ENCODE measurements at regions not wholly inside any gene's neighbourhood (a gene's known extent, or its start where the extent isn't known, plus 50 kb on each side); places are given as distances from the start of the nearest gene placed in this dataset.
"Not testable (repeated sequence)": the region's sequence is repeated elsewhere in the genome, so short reads cannot be mapped to it uniquely, and the experiment has no call there.

DNA sequence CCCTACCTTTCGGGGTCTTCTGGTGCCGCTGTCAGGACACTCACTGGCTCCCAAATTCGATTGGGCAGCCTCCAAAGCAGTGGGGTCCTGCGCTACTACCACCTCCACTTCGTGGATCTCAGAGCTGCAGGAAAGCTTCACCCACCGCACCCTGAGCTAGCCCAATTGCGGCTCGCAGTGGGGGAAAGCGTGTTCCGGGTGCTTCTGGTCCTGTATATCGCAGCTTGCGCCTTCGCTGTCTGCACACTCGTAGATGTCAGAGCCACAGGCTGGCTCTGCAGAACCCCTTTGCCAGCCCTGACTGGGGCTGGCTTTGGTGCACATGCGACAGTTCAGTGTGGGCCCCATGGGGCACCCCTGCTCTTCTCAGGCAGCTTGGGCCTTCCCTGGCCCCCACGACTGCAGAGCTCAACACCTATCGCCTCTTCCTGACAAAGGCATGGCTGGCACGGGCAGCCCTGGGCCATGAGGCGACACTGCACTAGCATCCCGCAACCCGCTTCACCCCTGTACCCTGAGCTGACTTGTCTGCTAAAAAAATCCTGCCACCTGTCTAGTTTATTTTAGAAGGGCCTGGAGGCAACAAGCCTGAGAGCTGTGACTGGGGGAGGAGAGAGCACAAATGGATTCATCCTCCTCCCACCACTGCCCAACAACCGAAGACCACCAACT, 78.7 kb upstream of the ABI1 start:
- peaks cover 4% of the 10 kb centered on the region for H3K27me3 Mint-ChIP-seq
- intact Hi-C loops (cut with DNase I, micrococcal nuclease), result no loop called here
- no peaks in the 10 kb centered on the region for H3K36me3 ChIP-seq (ENCODE audit: insufficient read depth, low read length)
- no peaks in the 10 kb centered on the region for H3K9me3 ChIP-seq (ENCODE audit: control insufficient read depth in 1 of 2, insufficient read depth in 1 of 2, low read length in 2 of 2)
- POLR2A ChIA-PET, result no interaction called here
- H3K4me1 Mint-ChIP-seq (ENCODE audit: low read depth), result no peaks in the 10 kb centered on the region
- ATAC-seq (ENCODE audit: poor library complexity) (no peak), DNase-seq (no peak)
- peaks cover 0 to 4% of the 10 kb centered on the region in 2 experiments for H3K27me3 ChIP-seq (ENCODE audit: control insufficient read depth in 1 of 2, insufficient read depth in 2 of 2, low read length in 2 of 2)
- TF ChIP-seq, protein P1, sequence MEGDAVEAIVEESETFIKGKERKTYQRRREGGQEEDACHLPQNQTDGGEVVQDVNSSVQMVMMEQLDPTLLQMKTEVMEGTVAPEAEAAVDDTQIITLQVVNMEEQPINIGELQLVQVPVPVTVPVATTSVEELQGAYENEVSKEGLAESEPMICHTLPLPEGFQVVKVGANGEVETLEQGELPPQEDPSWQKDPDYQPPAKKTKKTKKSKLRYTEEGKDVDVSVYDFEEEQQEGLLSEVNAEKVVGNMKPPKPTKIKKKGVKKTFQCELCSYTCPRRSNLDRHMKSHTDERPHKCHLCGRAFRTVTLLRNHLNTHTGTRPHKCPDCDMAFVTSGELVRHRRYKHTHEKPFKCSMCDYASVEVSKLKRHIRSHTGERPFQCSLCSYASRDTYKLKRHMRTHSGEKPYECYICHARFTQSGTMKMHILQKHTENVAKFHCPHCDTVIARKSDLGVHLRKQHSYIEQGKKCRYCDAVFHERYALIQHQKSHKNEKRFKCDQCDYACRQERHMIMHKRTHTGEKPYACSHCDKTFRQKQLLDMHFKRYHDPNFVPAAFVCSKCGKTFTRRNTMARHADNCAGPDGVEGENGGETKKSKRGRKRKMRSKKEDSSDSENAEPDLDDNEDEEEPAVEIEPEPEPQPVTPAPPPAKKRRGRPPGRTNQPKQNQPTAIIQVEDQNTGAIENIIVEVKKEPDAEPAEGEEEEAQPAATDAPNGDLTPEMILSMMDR (IDR thresholded peaks at IDR 0.05), result no peak
- no peaks in the 10 kb centered on the region for H3K9me3 Mint-ChIP-seq
- CTCF ChIA-PET, result no interaction called here
- no peaks in the 10 kb centered on the region for H3K4me1 ChIP-seq (ENCODE audit: insufficient read depth, low read length)
- H3K36me3 Mint-ChIP-seq (ENCODE audit: low read depth), result no peaks in the 10 kb centered on the region
- H3K27ac Mint-ChIP-seq, result no peak overlapping the region
- H3K27ac ChIP-seq (ENCODE audit: low read depth in 1 of 2, low read length in 2 of 2), result no peak overlapping the region
- no peak overlapping the region for H3K4me3 Mint-ChIP-seq
- no peak overlapping the region for H3K4me3 ChIP-seq (ENCODE audit: low read length)

DNA sequence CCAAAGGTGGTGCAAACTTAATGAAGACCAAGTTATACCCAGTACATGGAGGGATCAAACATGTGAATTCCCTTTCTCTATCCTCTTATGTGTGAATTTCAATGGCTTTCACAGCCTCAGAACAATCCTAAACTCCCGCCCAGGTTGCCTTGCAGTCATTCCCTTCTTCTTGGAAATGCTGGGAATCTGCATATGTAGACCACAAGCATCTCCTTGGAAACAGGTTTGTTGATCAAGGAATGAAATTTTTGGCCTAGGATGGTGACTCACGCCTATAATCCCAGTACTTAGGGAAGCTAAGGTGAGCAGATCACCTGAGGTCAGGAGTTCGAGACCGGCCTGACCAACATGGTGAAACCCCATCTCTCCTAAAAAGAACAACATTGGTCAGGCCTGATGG, 77.8 kb upstream of the ABI1 start:
- H3K27ac ChIP-seq (ENCODE audit: low read depth in 1 of 2, low read length in 2 of 2), result no peak overlapping the region
- H3K9me3 Mint-ChIP-seq, result no peaks in the 10 kb centered on the region
- TF ChIP-seq, protein P1 (IDR thresholded peaks at IDR 0.05), result no peak
- intact Hi-C loops (cut with DNase I, micrococcal nuclease), result no loop called here
- H3K36me3 ChIP-seq (ENCODE audit: insufficient read depth, low read length), result no peaks in the 10 kb centered on the region
- no peaks in the 10 kb centered on the region for H3K27me3 ChIP-seq (ENCODE audit: control insufficient read depth in 1 of 2, insufficient read depth in 2 of 2, low read length in 2 of 2)
- POLR2A ChIA-PET, result no interaction called here
- no peaks in the 10 kb centered on the region for H3K4me1 Mint-ChIP-seq (ENCODE audit: low read depth)
- CTCF ChIA-PET, result no interaction called here
- no peaks in the 10 kb centered on the region for H3K4me1 ChIP-seq (ENCODE audit: insufficient read depth, low read length)
- no peaks in the 10 kb centered on the region for H3K36me3 Mint-ChIP-seq (ENCODE audit: low read depth)
- ATAC-seq (ENCODE audit: poor library complexity) (no peak), DNase-seq (no peak)
- no peaks in the 10 kb centered on the region for H3K9me3 ChIP-seq (ENCODE audit: control insufficient read depth in 1 of 2, insufficient read depth in 1 of 2, low read length in 2 of 2)
- no peak overlapping the region for H3K4me3 ChIP-seq (ENCODE audit: low read length)
- no peak overlapping the region for H3K4me3 Mint-ChIP-seq
- H3K27me3 Mint-ChIP-seq, result peaks cover 4% of the 10 kb centered on the region
- no peak overlapping the region for H3K27ac Mint-ChIP-seq

DNA sequence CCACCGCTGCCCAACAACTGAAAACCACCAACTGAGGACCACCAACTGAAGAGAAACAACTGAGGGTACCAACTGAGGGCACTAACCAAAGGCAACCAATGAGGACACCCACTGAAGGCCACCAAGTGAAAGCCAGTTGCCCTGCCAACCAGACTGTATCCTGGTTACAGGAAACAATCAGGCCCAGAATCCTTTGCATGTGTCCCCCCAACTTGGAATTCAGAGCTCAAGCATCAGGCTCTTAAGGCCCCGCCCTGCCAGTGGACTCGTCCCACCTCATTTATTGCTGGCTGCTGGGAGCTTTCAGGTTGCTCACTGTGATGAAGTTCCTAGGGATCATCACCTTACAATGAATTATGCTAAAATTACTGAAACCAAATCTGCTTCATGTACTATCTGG, 76.6 kb upstream of the ABI1 start:
- no peak for DNase-seq
- no peaks in the 10 kb centered on the region for H3K4me1 Mint-ChIP-seq (ENCODE audit: low read depth)
- H3K27me3 ChIP-seq (ENCODE audit: control insufficient read depth in 1 of 2, insufficient read depth in 2 of 2, low read length in 2 of 2), result no peaks in the 10 kb centered on the region
- no peaks in the 10 kb centered on the region for H3K36me3 Mint-ChIP-seq (ENCODE audit: low read depth)
- intact Hi-C loops (cut with DNase I, micrococcal nuclease), result no loop called here
- H3K27ac ChIP-seq (ENCODE audit: low read depth in 1 of 2, low read length in 2 of 2), result no peak overlapping the region
- no peaks in the 10 kb centered on the region for H3K36me3 ChIP-seq (ENCODE audit: insufficient read depth, low read length)
- no peak overlapping the region for H3K27ac Mint-ChIP-seq
- H3K9me3 ChIP-seq (ENCODE audit: control insufficient read depth in 1 of 2, insufficient read depth in 1 of 2, low read length in 2 of 2), result no peaks in the 10 kb centered on the region
- ChIA-PET POLR2A (no interaction called here), CTCF (no interaction called here)
- H3K9me3 Mint-ChIP-seq, result no peaks in the 10 kb centered on the region
- H3K27me3 Mint-ChIP-seq, result peaks cover 4% of the 10 kb centered on the region
- no peak for ATAC-seq (ENCODE audit: poor library complexity)
- H3K4me3 ChIP-seq (ENCODE audit: low read length), result no peak overlapping the region
- no peak overlapping the region for H3K4me3 Mint-ChIP-seq
- no peaks in the 10 kb centered on the region for H3K4me1 ChIP-seq (ENCODE audit: insufficient read depth, low read length)
- TF ChIP-seq, protein P1 (IDR thresholded peaks at IDR 0.05), result no peak

DNA sequence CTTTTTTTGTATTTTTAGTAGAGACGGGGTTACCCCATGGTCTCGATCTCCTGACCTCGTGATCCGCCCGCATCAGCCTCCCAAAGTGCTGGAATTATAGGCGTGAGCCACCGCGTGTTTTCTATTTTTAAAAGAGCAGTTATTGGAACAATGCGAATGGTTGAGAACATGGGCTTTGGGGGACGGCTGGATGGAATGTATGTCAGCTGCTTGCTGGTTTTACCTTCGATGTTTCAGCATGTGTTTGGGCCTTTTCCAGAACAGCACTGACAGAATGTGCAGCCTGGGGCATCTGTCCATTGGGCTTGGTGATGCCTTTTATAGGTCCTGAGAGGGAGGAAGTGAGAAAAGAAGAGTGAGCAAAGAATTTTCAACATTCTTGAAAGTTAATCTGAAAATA, 73.4 kb upstream of the ABI1 start:
- H3K4me3 ChIP-seq (ENCODE audit: low read length); H3K4me1 Mint-ChIP-seq (ENCODE audit: low read depth); H3K27me3 Mint-ChIP-seq; DNase-seq; H3K36me3 ChIP-seq (ENCODE audit: insufficient read depth, low read length); H3K27ac ChIP-seq (ENCODE audit: low read depth in 1 of 2, low read length in 2 of 2); H3K4me1 ChIP-seq (ENCODE audit: insufficient read depth, low read length); H3K9me3 Mint-ChIP-seq; CTCF ChIA-PET; H3K9me3 ChIP-seq (ENCODE audit: control insufficient read depth in 1 of 2, insufficient read depth in 1 of 2, low read length in 2 of 2); H3K27me3 ChIP-seq (ENCODE audit: control insufficient read depth in 1 of 2, insufficient read depth in 2 of 2, low read length in 2 of 2); intact Hi-C loops (cut with DNase I, micrococcal nuclease); H3K36me3 Mint-ChIP-seq (ENCODE audit: low read depth); POLR2A ChIA-PET; H3K27ac Mint-ChIP-seq; ATAC-seq (ENCODE audit: poor library complexity); H3K4me3 Mint-ChIP-seq: not testable (repeated sequence)

Measured in CD4-positive, alpha-beta T cell (primary cell).